ENCODE measurements at regions not wholly inside any gene's neighbourhood (a gene's known extent, or its start where the extent isn't known, plus 50 kb on each side); places are given as distances from the start of the nearest gene placed in this dataset.

- TF ChIP-seq ZNF274 (IDR thresholded peaks at IDR 0.05; ENCODE audit: low read depth, low read length) (no peak), YY1 (IDR thresholded peaks at IDR 0.05; ENCODE audit: insufficient read depth, insufficient read length) (no peak)
Observed at GRCh38 chr2:21245565-21245964, 121.8 kb downstream of the TDRD15 start.
